Caco-2 (cell line): ENCODE measurements at regions not wholly inside any gene's neighbourhood (a gene's known extent, or its start where the extent isn't known, plus 50 kb on each side); places are given as distances from the start of the nearest gene placed in this dataset.

Source experiments
- BruUV-seq: library from RNA; stranded (reverse); fragments of 400-500 nt; replicated peaks from 2 replicates; lab custom pipeline; 2021; lab: Mats Ljungman, UMichigan
- CTCF ChIA-PET: fragments of 300-600 bp; sonication (Branson Sonifier 250); formaldehyde crosslinking; loops from one replicate; lab custom pipeline; 2022; ENCODE audit warnings: antibody characterized with exemption; lab: Charles Lee
- POLR2A ChIA-PET: fragments of 300-600 bp; sonication (Branson Sonifier 250); formaldehyde crosslinking; loops from one replicate; lab custom pipeline; 2022; ENCODE audit warnings: antibody characterized with exemption; lab: Charles Lee
- DNase-seq, 2 experiments: peaks; one replicate each; pipeline versions ENCODE4 v3.0.0 to v3.0.0-alpha.2; 2020 to 2022
- H3K27me3 ChIP-seq: replicated peaks from 2 replicates; pipeline ENCODE4 v1.6.0; 2011; ENCODE audit warnings: low read length; ENCODE audit not compliant: control insufficient read depth, insufficient read depth
- H3K36me3 ChIP-seq: 2 replicates; pipeline ENCODE4 v1.5.1; 2011; ENCODE audit warnings: low read length; ENCODE audit not compliant: control insufficient read depth, insufficient read depth
- H3K4me1 ChIP-seq: fragments of 250-450 bp; sonication (Bioruptor Pico); 2 replicates; pipeline ENCODE4 v1.5.1; 2020; ENCODE audit warnings: mild to moderate bottlenecking
- H3K4me3 ChIP-seq: 2 replicates; pipeline ENCODE4 v1.5.1; 2011; ENCODE audit warnings: low read depth, mild to moderate bottlenecking, control low read depth, low read length
- H3K9me3 ChIP-seq: fragments of 250-450 bp; sonication (Bioruptor Pico); 2 replicates; pipeline ENCODE4 v1.5.1; 2020; ENCODE audit warnings: mild to moderate bottlenecking, moderate library complexity
- H3K27ac Mint-ChIP-seq: one replicate; pipeline ENCODE4 v1.8.0; 2022; ENCODE audit warnings: mixed read lengths; ENCODE audit not compliant: unreplicated experiment
- H3K27me3 Mint-ChIP-seq: one replicate; pipeline ENCODE4 v1.8.0; 2022; ENCODE audit warnings: mixed read lengths; ENCODE audit not compliant: insufficient read depth, unreplicated experiment
- H3K36me3 Mint-ChIP-seq: one replicate; pipeline ENCODE4 v1.8.0; 2022; ENCODE audit warnings: mild to moderate bottlenecking, mixed read lengths; ENCODE audit not compliant: insufficient read depth, unreplicated experiment
- H3K4me1 Mint-ChIP-seq: one replicate; pipeline ENCODE4 v1.8.0; 2022; ENCODE audit warnings: low read depth, mixed read lengths; ENCODE audit not compliant: unreplicated experiment
- H3K4me3 Mint-ChIP-seq: one replicate; pipeline ENCODE4 v1.8.0; 2022; ENCODE audit warnings: mild to moderate bottlenecking, moderate library complexity, mixed read lengths; ENCODE audit not compliant: unreplicated experiment
- H3K9me3 Mint-ChIP-seq: one replicate; pipeline ENCODE4 v1.8.0; 2022; ENCODE audit warnings: mixed read lengths; ENCODE audit not compliant: unreplicated experiment
- intact Hi-C: fragments of 100-400 bp; cut with micrococcal nuclease; formaldehyde crosslinking; loops from one replicate; pipeline ENCODE4 v1.10.0; 2022; ENCODE audit not compliant: unreplicated experiment
- TF ChIP-seq, protein P1 (sequence below), 2 experiments: fragments of 200-600 bp in 1 of 2; IDR thresholded peaks; 1 replicate in 1 of 2; 2 replicates in 1 of 2; pipeline versions ENCODE4 v1.5.1 to v1.8.0; 2011 to 2022; ENCODE audit warnings: antibody characterized with exemption in 1 of 2, control low read depth in 1 of 2, inconsistent platforms in 1 of 2, low read depth in 1 of 2, low read length in 1 of 2, mild to moderate bottlenecking in 1 of 2, moderate library complexity in 1 of 2; ENCODE audit not compliant: insufficient read depth in 1 of 2, severe bottlenecking in 1 of 2, unreplicated experiment in 1 of 2

DNA sequence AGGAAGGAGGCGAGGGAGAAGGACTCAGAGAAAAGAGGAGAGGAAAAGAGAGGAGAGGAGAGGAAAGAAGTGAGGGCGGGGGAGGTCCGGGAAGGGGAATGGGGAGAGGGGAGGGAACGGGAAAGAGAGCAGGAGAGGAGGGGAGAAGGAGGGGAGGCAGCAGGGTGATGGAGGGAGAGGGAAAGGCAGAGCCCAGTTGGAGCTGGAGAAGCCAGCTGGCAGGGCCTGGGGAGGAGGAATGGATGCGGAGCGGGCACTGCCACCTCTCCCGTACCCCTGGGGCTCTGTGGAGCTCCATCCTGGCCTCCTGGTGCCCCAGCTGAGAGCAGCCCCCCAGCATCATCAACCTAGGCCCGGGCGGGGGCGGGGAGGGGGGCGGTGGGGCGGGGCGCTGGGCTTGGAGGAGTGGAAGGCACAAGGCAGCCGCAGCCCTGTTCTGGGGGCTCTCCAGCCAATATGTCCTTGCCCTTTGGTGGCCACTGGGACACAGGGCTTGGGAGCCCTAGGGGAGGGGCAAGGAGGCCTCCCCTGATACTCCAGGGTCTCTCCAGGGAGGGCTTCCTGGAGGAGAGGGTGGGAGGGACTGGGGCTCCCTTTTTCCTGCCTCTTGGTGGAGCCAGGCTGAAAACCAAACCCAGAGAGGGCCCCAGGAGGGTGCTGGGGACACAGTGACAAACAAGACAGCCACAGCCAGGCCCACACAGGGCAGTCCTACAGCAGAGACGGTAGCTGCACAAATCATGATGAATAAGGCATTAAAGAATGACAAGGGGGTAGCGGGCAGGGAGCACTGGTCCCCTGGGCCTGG is 123.7 kb downstream of the C9orf50 start:
- Mint-ChIP-seq H3K27ac (peak overlapping the region; percentile 79), H3K4me1 (peaks cover 41% of the 10 kb centered on the region), H3K9me3 (no peaks in the 10 kb centered on the region), H3K36me3 (peaks cover 44% of the 10 kb centered on the region), H3K27me3 (no peaks in the 10 kb centered on the region), H3K4me3 (peak overlapping the region; percentile 75)
- Histone ChIP-seq H3K4me1 (peaks cover 53% of the 10 kb centered on the region), H3K4me3 (peak overlapping the region; percentile 50), H3K36me3 (no peaks in the 10 kb centered on the region), H3K9me3 (no peaks in the 10 kb centered on the region), H3K27me3 (no peaks in the 10 kb centered on the region)
- intact Hi-C loops, result loop anchor here (2.0 to 5.0 kb wide), 2 partner anchors 72 to 100 kb away; no protein-coding TSS in a partner anchor
- ChIA-PET POLR2A (interaction anchor here (0.5 to 3.6 kb wide), 13 partner anchors 12 to 385 kb away, joined by 3 to 26 read pairs (median 6); partner anchors contain the start of genes IER5L, NTMT1 and PTPA), CTCF (interaction anchor here (0.5 to 1.7 kb wide), 10 partner anchors 30 to 129 kb away, joined by 3 to 6 read pairs (median 3); partner anchors contain the start of gene NTMT1)
- BruUV-seq, result no TSS peak
- TF ChIP-seq, protein P1, sequence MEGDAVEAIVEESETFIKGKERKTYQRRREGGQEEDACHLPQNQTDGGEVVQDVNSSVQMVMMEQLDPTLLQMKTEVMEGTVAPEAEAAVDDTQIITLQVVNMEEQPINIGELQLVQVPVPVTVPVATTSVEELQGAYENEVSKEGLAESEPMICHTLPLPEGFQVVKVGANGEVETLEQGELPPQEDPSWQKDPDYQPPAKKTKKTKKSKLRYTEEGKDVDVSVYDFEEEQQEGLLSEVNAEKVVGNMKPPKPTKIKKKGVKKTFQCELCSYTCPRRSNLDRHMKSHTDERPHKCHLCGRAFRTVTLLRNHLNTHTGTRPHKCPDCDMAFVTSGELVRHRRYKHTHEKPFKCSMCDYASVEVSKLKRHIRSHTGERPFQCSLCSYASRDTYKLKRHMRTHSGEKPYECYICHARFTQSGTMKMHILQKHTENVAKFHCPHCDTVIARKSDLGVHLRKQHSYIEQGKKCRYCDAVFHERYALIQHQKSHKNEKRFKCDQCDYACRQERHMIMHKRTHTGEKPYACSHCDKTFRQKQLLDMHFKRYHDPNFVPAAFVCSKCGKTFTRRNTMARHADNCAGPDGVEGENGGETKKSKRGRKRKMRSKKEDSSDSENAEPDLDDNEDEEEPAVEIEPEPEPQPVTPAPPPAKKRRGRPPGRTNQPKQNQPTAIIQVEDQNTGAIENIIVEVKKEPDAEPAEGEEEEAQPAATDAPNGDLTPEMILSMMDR (IDR thresholded peaks at IDR 0.05; ENCODE audit: insufficient read depth in 1 of 2, low read depth in 1 of 2, low read length in 1 of 2, severe bottlenecking in 1 of 2, unreplicated experiment in 1 of 2), result no peak
- DNase-seq, result no peak

DNA sequence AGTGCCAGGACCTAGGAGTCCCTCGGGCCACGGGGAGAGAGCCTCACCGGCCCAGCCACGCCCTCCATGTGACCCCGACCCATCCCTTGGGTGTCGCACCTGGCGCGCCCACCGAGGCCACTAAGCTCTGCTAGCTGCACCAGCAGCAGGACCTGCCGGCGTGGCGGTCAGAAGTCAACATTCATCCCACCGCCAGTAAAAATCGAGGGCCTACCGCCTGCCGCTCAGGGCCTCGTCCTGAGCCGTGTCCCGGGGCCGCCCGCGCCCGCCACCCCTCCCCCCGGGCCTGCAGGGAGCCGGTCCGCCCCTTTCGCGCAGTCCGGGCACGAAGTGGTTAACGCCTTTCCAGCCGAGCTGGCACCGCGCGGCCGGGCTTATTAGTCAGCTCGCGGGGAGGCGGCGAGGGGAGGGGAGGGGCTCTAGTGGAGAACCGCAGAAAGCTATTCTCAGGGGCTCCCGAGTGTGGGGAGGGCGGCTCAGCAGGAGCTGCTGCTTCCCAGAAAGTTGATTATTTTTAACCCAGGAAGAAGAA is 124.4 kb downstream of the C9orf50 start:
- Histone ChIP-seq H3K27me3 (no peaks in the 10 kb centered on the region), H3K9me3 (no peaks in the 10 kb centered on the region), H3K36me3 (no peaks in the 10 kb centered on the region), H3K4me3 (peak overlapping the region; percentile 50), H3K4me1 (peaks cover 53% of the 10 kb centered on the region)
- TSS peak; percentile 20 for BruUV-seq
- TF ChIP-seq, protein P1 (IDR thresholded peaks at IDR 0.05; ENCODE audit: insufficient read depth in 1 of 2, low read depth in 1 of 2, low read length in 1 of 2, severe bottlenecking in 1 of 2, unreplicated experiment in 1 of 2), result no peak
- Mint-ChIP-seq H3K4me3 (peak overlapping the region; percentile 75), H3K27me3 (no peaks in the 10 kb centered on the region), H3K36me3 (peaks cover 41% of the 10 kb centered on the region), H3K27ac (peak overlapping the region; percentile 79), H3K9me3 (no peaks in the 10 kb centered on the region), H3K4me1 (peaks cover 41% of the 10 kb centered on the region)
- DNase-seq, result peak; percentile 92 to 93
- CTCF ChIA-PET, result interaction anchor here (0.6 to 1.7 kb wide), 11 partner anchors 13 to 319 kb away, joined by 3 to 6 read pairs (median 4); partner anchors contain the start of genes IER5L and NTMT1
- intact Hi-C loops, result loop anchor here (1.0 to 5.0 kb wide), 3 partner anchors 8 to 101 kb away; no protein-coding TSS in a partner anchor
- POLR2A ChIA-PET, result interaction anchor here (0.5 to 3.6 kb wide), 17 partner anchors 11 to 416 kb away, joined by 3 to 26 read pairs (median 4); partner anchors contain the start of genes DOLPP1, IER5L, NTMT1 and PTPA
